Keratinocyte (primary cell): ENCODE measurements at regions not wholly inside any gene's neighbourhood (a gene's known extent, or its start where the extent isn't known, plus 50 kb on each side); places are given as distances from the start of the nearest gene placed in this dataset.

Source experiments
- DNase-seq: peaks from one replicate; pipeline ENCODE4 v3.0.0-alpha.2; 2011; ENCODE audit warnings: low read depth, missing footprints, low spot score
- FAIRE-seq: peaks from 2 replicates; lab custom pipeline; 2011; peaks lifted over from hg19 to GRCh38; lab: Jason Lieb, UNC
- H2AFZ ChIP-seq: 2 replicates; pipeline ENCODE4 v1.6.0; 2012; ENCODE audit warnings: low read length, control low read depth, inconsistent platforms; ENCODE audit not compliant: control insufficient read depth
- H3K27ac ChIP-seq: 2 replicates; pipeline ENCODE4 v1.5.1; 2011; ENCODE audit warnings: low read length; ENCODE audit not compliant: control insufficient read depth, insufficient read depth
- H3K27me3 ChIP-seq: 3 replicates; pipeline ENCODE4 v1.6.0; 2011; ENCODE audit warnings: low read length; ENCODE audit not compliant: control insufficient read depth, insufficient read depth; ENCODE audit errors: extremely low read depth
- H3K36me3 ChIP-seq, 2 experiments: 2 replicates in 1 of 2; 3 replicates in 1 of 2; pipeline ENCODE4 v1.5.1; 2011; ENCODE audit warnings: low read length in 2 of 2, mild to moderate bottlenecking in 1 of 2; ENCODE audit not compliant: control insufficient read depth in 2 of 2, insufficient read depth in 2 of 2; ENCODE audit errors: extremely low read depth in 1 of 2
- H3K4me1 ChIP-seq: 3 replicates; pipeline ENCODE4 v1.5.1; 2011; ENCODE audit warnings: low read length; ENCODE audit not compliant: control insufficient read depth, insufficient read depth; ENCODE audit errors: extremely low read depth
- H3K4me2 ChIP-seq: 3 replicates; pipeline ENCODE4 v1.6.0; 2011; ENCODE audit warnings: low read depth, low read length; ENCODE audit not compliant: control insufficient read depth, insufficient read depth; ENCODE audit errors: extremely low read depth
- H3K4me3 ChIP-seq, 3 experiments: fragments of 200-600 bp in 1 of 3; sonication (generic) in 1 of 3; 2 replicates in 2 of 3; 3 replicates in 1 of 3; pipeline ENCODE4 v1.5.1; 2011 to 2016; ENCODE audit warnings: low read length in 3 of 3, mild to moderate bottlenecking in 3 of 3, control low read depth in 2 of 3, inconsistent platforms in 1 of 3, low read depth in 1 of 3, mixed read lengths in 1 of 3, mixed run types in 1 of 3, moderate library complexity in 1 of 3; ENCODE audit not compliant: control insufficient read depth in 2 of 3, insufficient read depth in 2 of 3; ENCODE audit errors: extremely low read depth in 1 of 3
- H3K79me2 ChIP-seq: 2 replicates; pipeline ENCODE4 v1.6.0; 2012; ENCODE audit warnings: low read length; ENCODE audit not compliant: control insufficient read depth, insufficient read depth
- H3K9ac ChIP-seq: 3 replicates; pipeline ENCODE4 v1.6.0; 2011; ENCODE audit warnings: low read length; ENCODE audit not compliant: control insufficient read depth, insufficient read depth; ENCODE audit errors: extremely low read depth
- H3K9me1 ChIP-seq: 3 replicates; pipeline ENCODE4 v1.6.0; 2011; ENCODE audit warnings: low read length; ENCODE audit not compliant: control insufficient read depth, insufficient read depth; ENCODE audit errors: extremely low read depth
- H3K9me3 ChIP-seq: 2 replicates; pipeline ENCODE4 v1.5.1; 2012; ENCODE audit warnings: low read depth, low read length; ENCODE audit not compliant: control insufficient read depth
- H4K20me1 ChIP-seq: 3 replicates; pipeline ENCODE4 v1.6.0; 2011; ENCODE audit warnings: low read length; ENCODE audit not compliant: control insufficient read depth, insufficient read depth; ENCODE audit errors: extremely low read depth
- CTCF ChIP-seq, 3 experiments: IDR thresholded peaks in 1 of 3; conservative IDR thresholded peaks in 1 of 3; optimal IDR thresholded peaks in 1 of 3; 2 replicates in 2 of 3; 3 replicates in 1 of 3; pipeline versions ENCODE3 to v1.5.1; 2011; ENCODE audit warnings: low read length in 3 of 3, mild to moderate bottlenecking in 3 of 3, moderate library complexity in 2 of 3, control low read depth in 1 of 3, inconsistent platforms in 1 of 3; ENCODE audit not compliant: insufficient read depth in 2 of 3; ENCODE audit errors: extremely low read depth in 1 of 3
- EZH2 ChIP-seq: IDR thresholded peaks from one replicate; pipeline ENCODE4 v1.6.1; 2012; ENCODE audit warnings: inconsistent platforms, mild to moderate bottlenecking, low read length, moderate library complexity
- dilution Hi-C: fragments of 300-500 bp; cut with MboI; formaldehyde crosslinking; loops from one replicate; pipeline ENCODE4 v1.7.0; 2020; ENCODE audit warnings: low sequenced_read_pairs; ENCODE audit not compliant: extremely low pct_ligation_motif_present

DNA sequence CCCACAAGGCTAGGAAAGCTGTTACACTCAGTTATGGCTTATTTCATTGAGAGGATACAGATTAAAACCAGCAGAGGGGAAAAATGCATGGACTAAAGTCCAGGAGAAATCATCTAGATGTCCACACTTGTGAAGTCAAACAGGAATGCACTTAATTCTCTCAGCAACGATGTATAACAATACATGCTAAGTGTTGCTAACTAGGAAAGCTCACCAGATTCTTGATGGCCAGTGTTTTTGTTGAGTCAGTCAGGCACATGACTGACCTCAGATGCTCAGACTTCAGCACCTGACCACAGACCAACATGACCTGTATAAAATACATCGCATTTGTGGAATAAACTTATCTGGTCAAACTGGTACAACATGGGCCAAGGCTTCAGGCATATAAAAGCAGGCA is 470.2 kb upstream of the PRR20A start:
- Histone ChIP-seq H2AFZ (no peak overlapping the region), H4K20me1 (no peaks in the 10 kb centered on the region), H3K27me3 (no peaks in the 10 kb centered on the region), H3K4me1 (no peaks in the 10 kb centered on the region), H3K4me3 (no peak overlapping the region), H3K9me1 (no peaks in the 10 kb centered on the region), H3K36me3 (no peaks in the 10 kb centered on the region), H3K9me3 (no peaks in the 10 kb centered on the region), H3K9ac (no peak overlapping the region), H3K27ac (no peak overlapping the region), H3K4me2 (no peak overlapping the region), H3K79me2 (no peaks in the 10 kb centered on the region)
- dilution Hi-C loops, result no loop called here
- FAIRE-seq (no peak), DNase-seq (no peak)
- TF ChIP-seq CTCF (optimal IDR thresholded peaks at IDR 0.05 in 1 of 3, IDR thresholded peaks at IDR 0.05 in 1 of 3, conservative IDR thresholded peaks at IDR 0.05 in 1 of 3; ENCODE audit: extremely low read depth in 1 of 3, insufficient read depth in 2 of 3, low read length in 3 of 3) (no peak), EZH2 (no peak)

GRCh38 chr13:56681404-56681803 is 459.3 kb upstream of the PRR20A start:
- Histone ChIP-seq H3K9me3 (no peaks in the 10 kb centered on the region), H3K4me2 (no peak overlapping the region), H2AFZ (no peak overlapping the region), H3K9me1 (no peaks in the 10 kb centered on the region), H3K27me3 (no peaks in the 10 kb centered on the region), H3K79me2 (no peaks in the 10 kb centered on the region), H4K20me1 (no peaks in the 10 kb centered on the region), H3K36me3 (no peaks in the 10 kb centered on the region), H3K9ac (no peak overlapping the region), H3K4me1 (no peaks in the 10 kb centered on the region), H3K4me3 (no peak overlapping the region), H3K27ac (no peak overlapping the region)
- no peak for FAIRE-seq
- dilution Hi-C loops, result no loop called here
- TF ChIP-seq EZH2, result no peak
- no peak for TF ChIP-seq CTCF (optimal IDR thresholded peaks at IDR 0.05 in 1 of 3, IDR thresholded peaks at IDR 0.05 in 1 of 3, conservative IDR thresholded peaks at IDR 0.05 in 1 of 3; ENCODE audit: extremely low read depth in 1 of 3, insufficient read depth in 2 of 3, low read length in 3 of 3)
- DNase-seq, result no peak
